H9 (cell line): ENCODE measurements at regions not wholly inside any gene's neighbourhood (a gene's known extent, or its start where the extent isn't known, plus 50 kb on each side); places are given as distances from the start of the nearest gene placed in this dataset.

Experiments
- DNase-seq: peaks from one replicate; pipeline ENCODE4 v3.0.0-alpha.2; 2017
- H2AFZ ChIP-seq: one replicate; pipeline ENCODE4 v1.6.1; 2013; ENCODE audit warnings: mild to moderate bottlenecking, low read length, control low read depth, moderate library complexity
- H2AK5ac ChIP-seq: 2 replicates; pipeline ENCODE4 v1.6.1; 2013; ENCODE audit warnings: low read length, control low read depth, mixed read lengths; ENCODE audit not compliant: insufficient read length
- H2BK120ac ChIP-seq: one replicate; pipeline ENCODE4 v1.6.1; 2013; ENCODE audit warnings: low read depth, mild to moderate bottlenecking, low read length, control low read depth, inconsistent platforms; ENCODE audit not compliant: poor library complexity, severe bottlenecking
- H2BK12ac ChIP-seq: 2 replicates; pipeline ENCODE4 v1.6.1; 2013; ENCODE audit warnings: low read length, control low read depth, mixed read lengths, low read depth; ENCODE audit not compliant: insufficient read length
- H2BK15ac ChIP-seq: 2 replicates; pipeline ENCODE4 v1.6.1; 2013; ENCODE audit warnings: low read depth, low read length, control low read depth
- H2BK20ac ChIP-seq: one replicate; pipeline ENCODE4 v1.6.1; 2013; ENCODE audit warnings: low read depth, mild to moderate bottlenecking, low read length, control low read depth, inconsistent platforms; ENCODE audit not compliant: poor library complexity, severe bottlenecking
- H2BK5ac ChIP-seq: 2 replicates; pipeline ENCODE4 v1.6.1; 2013; ENCODE audit warnings: low read length, control low read depth, mixed read lengths; ENCODE audit not compliant: insufficient read length
- H3K14ac ChIP-seq: 2 replicates; pipeline ENCODE4 v1.6.1; 2013; ENCODE audit warnings: low read length, control low read depth; ENCODE audit not compliant: insufficient read depth
- H3K18ac ChIP-seq: 2 replicates; pipeline ENCODE4 v1.6.1; 2013; ENCODE audit warnings: low read depth, mild to moderate bottlenecking, mixed read lengths, low read length, control low read depth; ENCODE audit not compliant: insufficient read length
- H3K23ac ChIP-seq: 2 replicates; pipeline ENCODE4 v1.6.1; 2013; ENCODE audit warnings: low read length, control low read depth, mixed read lengths, low read depth; ENCODE audit not compliant: insufficient read length
- H3K23me2 ChIP-seq: 2 replicates; pipeline ENCODE4 v1.6.1; 2013; ENCODE audit warnings: low read depth, mild to moderate bottlenecking, mixed read lengths, low read length, control low read depth; ENCODE audit not compliant: insufficient read length, poor library complexity, severe bottlenecking
- H3K27ac ChIP-seq: 2 replicates; pipeline ENCODE4 v1.5.1; 2013; ENCODE audit warnings: low read length, control low read depth, mixed read lengths, low read depth; ENCODE audit not compliant: insufficient read length
- H3K27me3 ChIP-seq: 2 replicates; pipeline ENCODE4 v1.6.1; 2013; ENCODE audit warnings: low read length, control low read depth, inconsistent platforms; ENCODE audit not compliant: insufficient read depth
- H3K4ac ChIP-seq: 2 replicates; pipeline ENCODE4 v1.6.1; 2013; ENCODE audit warnings: low read depth, mild to moderate bottlenecking, control low read depth, inconsistent platforms, low read length, moderate library complexity
- H3K4me1 ChIP-seq: 2 replicates; pipeline ENCODE4 v1.6.1; 2013; ENCODE audit warnings: low read length, control low read depth, inconsistent platforms; ENCODE audit not compliant: insufficient read depth
- H3K4me2 ChIP-seq: 2 replicates; pipeline ENCODE4 v1.6.1; 2013; ENCODE audit warnings: low read length, control low read depth, mixed read lengths; ENCODE audit not compliant: insufficient read length, insufficient read depth
- H3K56ac ChIP-seq: 2 replicates; pipeline ENCODE4 v1.6.1; 2013; ENCODE audit warnings: low read depth, mild to moderate bottlenecking, mixed read lengths, low read length, control low read depth; ENCODE audit not compliant: insufficient read length
- H3K79me1 ChIP-seq: 2 replicates; pipeline ENCODE4 v1.6.1; 2013; ENCODE audit warnings: low read depth, mild to moderate bottlenecking, moderate library complexity, low read length, control low read depth, inconsistent platforms; ENCODE audit not compliant: insufficient read depth, poor library complexity, severe bottlenecking
- H3K79me2 ChIP-seq: 2 replicates; pipeline ENCODE4 v1.6.1; 2013; ENCODE audit warnings: low read length, control low read depth, inconsistent platforms; ENCODE audit not compliant: insufficient read depth
- H3K9ac ChIP-seq: 2 replicates; pipeline ENCODE4 v1.6.1; 2013; ENCODE audit warnings: low read length, control low read depth, mixed read lengths; ENCODE audit not compliant: insufficient read length; ENCODE audit errors: extremely low read depth
- H3K9me3 ChIP-seq: one replicate; pipeline ENCODE4 v1.6.1; 2013; ENCODE audit warnings: low read depth, low read length, inconsistent platforms; ENCODE audit not compliant: control insufficient read depth
- H3T11ph ChIP-seq: one replicate; pipeline ENCODE4 v1.6.1; 2013; ENCODE audit warnings: mild to moderate bottlenecking, low read length, control low read depth, inconsistent platforms
- H4K20me1 ChIP-seq: one replicate; pipeline ENCODE4 v1.6.1; 2013; ENCODE audit not compliant: control insufficient read depth, insufficient read length, insufficient read depth
- H4K5ac ChIP-seq: 2 replicates; pipeline ENCODE4 v1.6.1; 2013; ENCODE audit warnings: low read depth, mild to moderate bottlenecking, mixed read lengths, low read length, control low read depth; ENCODE audit not compliant: insufficient read length
- H4K8ac ChIP-seq: replicated peaks from 2 replicates; pipeline ENCODE4 v1.6.1; 2013; ENCODE audit warnings: low read length, control low read depth, mixed read lengths, low read depth; ENCODE audit not compliant: insufficient read length
- H4K91ac ChIP-seq: 2 replicates; pipeline ENCODE4 v1.6.1; 2013; ENCODE audit warnings: low read depth, mild to moderate bottlenecking, moderate library complexity, mixed read lengths, low read length, control low read depth; ENCODE audit not compliant: insufficient read length
- H3K27ac Mint-ChIP-seq, 3 experiments: 2 replicates in 2 of 3; 3 replicates in 1 of 3; pipeline ENCODE4 v1.8.0; 2020 to 2021; ENCODE audit warnings: mixed read lengths in 3 of 3, mild to moderate bottlenecking in 1 of 3, moderate library complexity in 1 of 3
- H3K27me3 Mint-ChIP-seq: 2 replicates; pipeline ENCODE4 v1.8.0; 2021; ENCODE audit warnings: low read depth, mild to moderate bottlenecking, moderate library complexity, mixed read lengths
- H3K36me3 Mint-ChIP-seq, 3 experiments: 2 replicates in 2 of 3; 3 replicates in 1 of 3; pipeline ENCODE4 v1.8.0; 2020 to 2021; ENCODE audit warnings: low read depth in 3 of 3, mixed read lengths in 3 of 3; ENCODE audit not compliant: insufficient read depth in 1 of 3
- H3K4me1 Mint-ChIP-seq, 2 experiments: 2 replicates each; pipeline ENCODE4 v1.8.0; 2020; ENCODE audit warnings: mixed read lengths in 2 of 2
- H3K4me3 Mint-ChIP-seq, 2 experiments: 2 replicates in 1 of 2; 3 replicates in 1 of 2; pipeline ENCODE4 v1.8.0; 2020 to 2021; ENCODE audit warnings: mild to moderate bottlenecking in 2 of 2, mixed read lengths in 2 of 2, moderate library complexity in 1 of 2
- H3K9me3 Mint-ChIP-seq, 2 experiments: 2 replicates in 1 of 2; 3 replicates in 1 of 2; pipeline ENCODE4 v1.8.0; 2020; ENCODE audit warnings: mild to moderate bottlenecking in 2 of 2, mixed read lengths in 2 of 2, moderate library complexity in 1 of 2
- CTCF ChIP-seq: fragments of 200-600 bp; sonication (generic); conservative IDR thresholded peaks from 3 replicates; pipeline ENCODE4 v1.8.0; 2021; ENCODE audit warnings: antibody characterized with exemption, mild to moderate bottlenecking
- WGBS: extraction: QIAGEN DNeasy Blood & Tissue Kit; methylation state at CpG from one replicate; pipeline ENCODE4 v1.1.7; 2013; ENCODE audit warnings: missing lambda C conversion rate, low lambda C conversion rate, mixed read lengths; ENCODE audit not compliant: insufficient read length; ENCODE audit errors: extremely low coverage; 5-methylcytosine and 5-hydroxymethylcytosine counted together

GRCh38 chr10:31149835-31150512 is 118.3 kb upstream of the ZNF438 start:
- Histone ChIP-seq H3K9ac (no peak overlapping the region), H3K4ac (no peak overlapping the region), H4K91ac (no peak overlapping the region), H4K5ac (no peak overlapping the region), H2AK5ac (no peak overlapping the region), H3K23me2 (no peaks in the 10 kb centered on the region), H3K4me2 (no peak overlapping the region), H2BK20ac (no peak overlapping the region), H3K27ac (no peak overlapping the region), H4K20me1 (no peaks in the 10 kb centered on the region), H4K8ac (no peak overlapping the region), H3K79me1 (no peaks in the 10 kb centered on the region), H3K18ac (no peak overlapping the region), H3K9me3 (no peaks in the 10 kb centered on the region), H3K27me3 (no peaks in the 10 kb centered on the region), H2BK15ac (no peak overlapping the region), H2BK12ac (no peak overlapping the region), H2AFZ (no peak overlapping the region), H3K23ac (no peak overlapping the region), H3K79me2 (no peaks in the 10 kb centered on the region), H3T11ph (no peak overlapping the region), H3K56ac (no peak overlapping the region), H3K4me1 (no peaks in the 10 kb centered on the region; the same call in 1 of the 2 replicates), H2BK120ac (no peak overlapping the region), H2BK5ac (no peak overlapping the region), H3K14ac (no peak overlapping the region)
- H3K27me3 Mint-ChIP-seq: peaks cover 4% of the 10 kb centered on the region; the same call in 1 of the 2 replicates
- H3K4me3 Mint-ChIP-seq: no peak overlapping the region
- TF ChIP-seq CTCF: no peak
- no peaks in the 10 kb centered on the region; a peak in 1 of 7 replicates for H3K36me3 Mint-ChIP-seq
- DNase-seq: no peak
- H3K4me1 Mint-ChIP-seq: peaks cover 3 to 8% of the 10 kb centered on the region in 2 experiments
- no CpG with 5 or more reads among the region's 8 CpGs for WGBS
- H3K9me3 Mint-ChIP-seq: peaks cover 0 to 4% of the 10 kb centered on the region in 2 experiments; a peak in 3 of 5 replicates
- H3K27ac Mint-ChIP-seq: no peak overlapping the region
